ENCODE measurements at regions not wholly inside any gene's neighbourhood (a gene's known extent, or its start where the extent isn't known, plus 50 kb on each side); places are given as distances from the start of the nearest gene placed in this dataset.

GRCh38 chr2:147008481-147008880 lies 836.3 kb upstream of the ACVR2A start:
- Histone ChIP-seq H3K27ac (ENCODE audit: low read depth, low read length) (no peak overlapping the region), H2AFZ (ENCODE audit: low read depth, low read length, poor library complexity, severe bottlenecking) (no peak overlapping the region), H3K4me1 (ENCODE audit: control insufficient read depth in 1 of 2, insufficient read depth in 2 of 2, low read length in 2 of 2) (no peaks in the 10 kb centered on the region), H4K20me1 (ENCODE audit: insufficient read depth) (no peaks in the 10 kb centered on the region), H3K4me3 (replicated peaks in 1 of 2; ENCODE audit: low read depth in 1 of 2, low read length in 2 of 2) (no peak overlapping the region), H3K27me3 (ENCODE audit: insufficient read depth, low read length) (no peaks in the 10 kb centered on the region), H3K36me3 (ENCODE audit: control insufficient read depth in 1 of 2, insufficient read depth in 2 of 2, low read length in 2 of 2) (no peaks in the 10 kb centered on the region), H3K9me2 (ENCODE audit: insufficient read depth) (no peaks in the 10 kb centered on the region), H3K79me2 (ENCODE audit: insufficient read depth, low read length) (no peaks in the 10 kb centered on the region), H3K9ac (ENCODE audit: low read length) (no peak overlapping the region), H3K9me3 (ENCODE audit: control insufficient read depth in 1 of 2, insufficient read depth in 1 of 2, low read depth in 1 of 2, low read length in 2 of 2) (no peaks in the 10 kb centered on the region), H3K4me2 (ENCODE audit: low read length) (no peak overlapping the region)
- ATAC-seq (no peak), DNase-seq (ENCODE audit: low read depth, low spot score) (no peak)
- RAD21 ChIA-PET (ENCODE audit: low non-redundant PET in 1 of 2, low total read pairs in 2 of 2, uncharacterized antibody in 2 of 2, unreplicated experiment in 2 of 2): no interaction called here
- intact Hi-C loops (cut with micrococcal nuclease): no loop called here
- no peak for TF ChIP-seq ELF1 (IDR thresholded peaks at IDR 0.05; ENCODE audit: borderline replicate concordance, low read depth)
- no peak for TF ChIP-seq ATF3 (IDR thresholded peaks at IDR 0.05)
- CTCF ChIA-PET: no interaction called here
- no TSS peak for BruUV-seq (replicated peaks)
- POLR2A ChIA-PET: no interaction called here

GRCh38 chr2:147006736-147007141 lies 838.1 kb upstream of the ACVR2A start:
- Histone ChIP-seq H3K9ac (ENCODE audit: low read length) (no peak overlapping the region), H2AFZ (ENCODE audit: low read depth, low read length, poor library complexity, severe bottlenecking) (no peak overlapping the region), H3K9me2 (ENCODE audit: insufficient read depth) (no peaks in the 10 kb centered on the region), H3K36me3 (ENCODE audit: control insufficient read depth in 1 of 2, insufficient read depth in 2 of 2, low read length in 2 of 2) (no peaks in the 10 kb centered on the region), H4K20me1 (ENCODE audit: insufficient read depth) (no peaks in the 10 kb centered on the region), H3K4me3 (replicated peaks in 1 of 2; ENCODE audit: low read depth in 1 of 2, low read length in 2 of 2) (no peak overlapping the region), H3K79me2 (ENCODE audit: insufficient read depth, low read length) (no peaks in the 10 kb centered on the region), H3K9me3 (ENCODE audit: control insufficient read depth in 1 of 2, insufficient read depth in 1 of 2, low read depth in 1 of 2, low read length in 2 of 2) (no peaks in the 10 kb centered on the region), H3K27ac (ENCODE audit: low read depth, low read length) (no peak overlapping the region), H3K27me3 (ENCODE audit: insufficient read depth, low read length) (no peaks in the 10 kb centered on the region), H3K4me2 (ENCODE audit: low read length) (no peak overlapping the region), H3K4me1 (ENCODE audit: control insufficient read depth in 1 of 2, insufficient read depth in 2 of 2, low read length in 2 of 2) (no peaks in the 10 kb centered on the region)
- ChIA-PET POLR2A (no interaction called here), CTCF (no interaction called here), RAD21 (ENCODE audit: low non-redundant PET in 1 of 2, low total read pairs in 2 of 2, uncharacterized antibody in 2 of 2, unreplicated experiment in 2 of 2) (no interaction called here)
- intact Hi-C loops (cut with micrococcal nuclease): no loop called here
- ATAC-seq: no peak
- no peak for DNase-seq (ENCODE audit: low read depth, low spot score)
- no TSS peak for BruUV-seq (replicated peaks)
- no peak for TF ChIP-seq MAX (IDR thresholded peaks at IDR 0.05)
- TF ChIP-seq EZH2 (IDR thresholded peaks at IDR 0.05): no peak
- no peak for TF ChIP-seq ELF1 (IDR thresholded peaks at IDR 0.05; ENCODE audit: borderline replicate concordance, low read depth)
- TF ChIP-seq EZH2phosphoT487 (IDR thresholded peaks at IDR 0.05; ENCODE audit: borderline replicate concordance): no peak
- TF ChIP-seq SP1 (IDR thresholded peaks at IDR 0.05; ENCODE audit: low read depth): no peak
- TF ChIP-seq YY1 (IDR thresholded peaks at IDR 0.05; ENCODE audit: extremely low read depth, insufficient replicate concordance, low read depth, low read length): no peak
- TF ChIP-seq ATF3 (IDR thresholded peaks at IDR 0.05): no peak
- TF ChIP-seq ZNF274 (IDR thresholded peaks at IDR 0.05; ENCODE audit: low read depth, low read length): no peak
- TF ChIP-seq CTCF (IDR thresholded peaks at IDR 0.05 in 2 of 3, conservative IDR thresholded peaks at IDR 0.05 in 1 of 3; ENCODE audit: borderline replicate concordance in 1 of 3, insufficient read depth in 1 of 3, low read depth in 2 of 3, low read length in 2 of 3): no peak
- no peak for TF ChIP-seq EGR1 (IDR thresholded peaks at IDR 0.05; ENCODE audit: low read depth)
- TF ChIP-seq TCF7L2 (IDR thresholded peaks at IDR 0.05; ENCODE audit: borderline replicate concordance, extremely low read depth, insufficient read depth, insufficient read length): no peak
- TF ChIP-seq ZFX (IDR thresholded peaks at IDR 0.05): no peak
- TF ChIP-seq ZBTB33 (IDR thresholded peaks at IDR 0.05; ENCODE audit: extremely low read depth, insufficient replicate concordance, low read length): no peak
- TF ChIP-seq FOSL1 (IDR thresholded peaks at IDR 0.05; ENCODE audit: low read depth): no peak
- TF ChIP-seq POLR2A (IDR thresholded peaks at IDR 0.05; ENCODE audit: borderline replicate concordance, extremely low read depth, insufficient read depth, insufficient read length): no peak
- no peak for TF ChIP-seq CEBPB (IDR thresholded peaks at IDR 0.05; ENCODE audit: low read depth)
- no peak for TF ChIP-seq POLR2AphosphoS5 (IDR thresholded peaks at IDR 0.05; ENCODE audit: low read depth, low read length)
